H9 (cell line): ENCODE measurements at regions not wholly inside any gene's neighbourhood (a gene's known extent, or its start where the extent isn't known, plus 50 kb on each side); places are given as distances from the start of the nearest gene placed in this dataset.

Experiments used
- DNase-seq: peaks from one replicate; pipeline ENCODE4 v3.0.0-alpha.2; 2017
- H2AFZ ChIP-seq: one replicate; pipeline ENCODE4 v1.6.1; 2013; ENCODE audit warnings: mild to moderate bottlenecking, low read length, control low read depth, moderate library complexity
- H2AK5ac ChIP-seq: 2 replicates; pipeline ENCODE4 v1.6.1; 2013; ENCODE audit warnings: low read length, control low read depth, mixed read lengths; ENCODE audit not compliant: insufficient read length
- H2BK120ac ChIP-seq: one replicate; pipeline ENCODE4 v1.6.1; 2013; ENCODE audit warnings: low read depth, mild to moderate bottlenecking, low read length, control low read depth, inconsistent platforms; ENCODE audit not compliant: poor library complexity, severe bottlenecking
- H2BK12ac ChIP-seq: 2 replicates; pipeline ENCODE4 v1.6.1; 2013; ENCODE audit warnings: low read length, control low read depth, mixed read lengths, low read depth; ENCODE audit not compliant: insufficient read length
- H2BK15ac ChIP-seq: 2 replicates; pipeline ENCODE4 v1.6.1; 2013; ENCODE audit warnings: low read depth, low read length, control low read depth
- H2BK20ac ChIP-seq: one replicate; pipeline ENCODE4 v1.6.1; 2013; ENCODE audit warnings: low read depth, mild to moderate bottlenecking, low read length, control low read depth, inconsistent platforms; ENCODE audit not compliant: poor library complexity, severe bottlenecking
- H2BK5ac ChIP-seq: 2 replicates; pipeline ENCODE4 v1.6.1; 2013; ENCODE audit warnings: low read length, control low read depth, mixed read lengths; ENCODE audit not compliant: insufficient read length
- H3K14ac ChIP-seq: 2 replicates; pipeline ENCODE4 v1.6.1; 2013; ENCODE audit warnings: low read length, control low read depth; ENCODE audit not compliant: insufficient read depth
- H3K18ac ChIP-seq: 2 replicates; pipeline ENCODE4 v1.6.1; 2013; ENCODE audit warnings: low read depth, mild to moderate bottlenecking, mixed read lengths, low read length, control low read depth; ENCODE audit not compliant: insufficient read length
- H3K23ac ChIP-seq: 2 replicates; pipeline ENCODE4 v1.6.1; 2013; ENCODE audit warnings: low read length, control low read depth, mixed read lengths, low read depth; ENCODE audit not compliant: insufficient read length
- H3K23me2 ChIP-seq: 2 replicates; pipeline ENCODE4 v1.6.1; 2013; ENCODE audit warnings: low read depth, mild to moderate bottlenecking, mixed read lengths, low read length, control low read depth; ENCODE audit not compliant: insufficient read length, poor library complexity, severe bottlenecking
- H3K27ac ChIP-seq: 2 replicates; pipeline ENCODE4 v1.5.1; 2013; ENCODE audit warnings: low read length, control low read depth, mixed read lengths, low read depth; ENCODE audit not compliant: insufficient read length
- H3K27me3 ChIP-seq: 2 replicates; pipeline ENCODE4 v1.6.1; 2013; ENCODE audit warnings: low read length, control low read depth, inconsistent platforms; ENCODE audit not compliant: insufficient read depth
- H3K4ac ChIP-seq: 2 replicates; pipeline ENCODE4 v1.6.1; 2013; ENCODE audit warnings: low read depth, mild to moderate bottlenecking, control low read depth, inconsistent platforms, low read length, moderate library complexity
- H3K4me1 ChIP-seq: 2 replicates; pipeline ENCODE4 v1.6.1; 2013; ENCODE audit warnings: low read length, control low read depth, inconsistent platforms; ENCODE audit not compliant: insufficient read depth
- H3K4me2 ChIP-seq: 2 replicates; pipeline ENCODE4 v1.6.1; 2013; ENCODE audit warnings: low read length, control low read depth, mixed read lengths; ENCODE audit not compliant: insufficient read length, insufficient read depth
- H3K56ac ChIP-seq: 2 replicates; pipeline ENCODE4 v1.6.1; 2013; ENCODE audit warnings: low read depth, mild to moderate bottlenecking, mixed read lengths, low read length, control low read depth; ENCODE audit not compliant: insufficient read length
- H3K79me1 ChIP-seq: 2 replicates; pipeline ENCODE4 v1.6.1; 2013; ENCODE audit warnings: low read depth, mild to moderate bottlenecking, moderate library complexity, low read length, control low read depth, inconsistent platforms; ENCODE audit not compliant: insufficient read depth, poor library complexity, severe bottlenecking
- H3K79me2 ChIP-seq: 2 replicates; pipeline ENCODE4 v1.6.1; 2013; ENCODE audit warnings: low read length, control low read depth, inconsistent platforms; ENCODE audit not compliant: insufficient read depth
- H3K9ac ChIP-seq: 2 replicates; pipeline ENCODE4 v1.6.1; 2013; ENCODE audit warnings: low read length, control low read depth, mixed read lengths; ENCODE audit not compliant: insufficient read length; ENCODE audit errors: extremely low read depth
- H3K9me3 ChIP-seq: one replicate; pipeline ENCODE4 v1.6.1; 2013; ENCODE audit warnings: low read depth, low read length, inconsistent platforms; ENCODE audit not compliant: control insufficient read depth
- H3T11ph ChIP-seq: one replicate; pipeline ENCODE4 v1.6.1; 2013; ENCODE audit warnings: mild to moderate bottlenecking, low read length, control low read depth, inconsistent platforms
- H4K20me1 ChIP-seq: one replicate; pipeline ENCODE4 v1.6.1; 2013; ENCODE audit not compliant: control insufficient read depth, insufficient read length, insufficient read depth
- H4K5ac ChIP-seq: 2 replicates; pipeline ENCODE4 v1.6.1; 2013; ENCODE audit warnings: low read depth, mild to moderate bottlenecking, mixed read lengths, low read length, control low read depth; ENCODE audit not compliant: insufficient read length
- H4K8ac ChIP-seq: replicated peaks from 2 replicates; pipeline ENCODE4 v1.6.1; 2013; ENCODE audit warnings: low read length, control low read depth, mixed read lengths, low read depth; ENCODE audit not compliant: insufficient read length
- H4K91ac ChIP-seq: 2 replicates; pipeline ENCODE4 v1.6.1; 2013; ENCODE audit warnings: low read depth, mild to moderate bottlenecking, moderate library complexity, mixed read lengths, low read length, control low read depth; ENCODE audit not compliant: insufficient read length
- H3K27ac Mint-ChIP-seq, 3 experiments: 2 replicates in 2 of 3; 3 replicates in 1 of 3; pipeline ENCODE4 v1.8.0; 2020 to 2021; ENCODE audit warnings: mixed read lengths in 3 of 3, mild to moderate bottlenecking in 1 of 3, moderate library complexity in 1 of 3
- H3K27me3 Mint-ChIP-seq: 2 replicates; pipeline ENCODE4 v1.8.0; 2021; ENCODE audit warnings: low read depth, mild to moderate bottlenecking, moderate library complexity, mixed read lengths
- H3K36me3 Mint-ChIP-seq, 3 experiments: 2 replicates in 2 of 3; 3 replicates in 1 of 3; pipeline ENCODE4 v1.8.0; 2020 to 2021; ENCODE audit warnings: low read depth in 3 of 3, mixed read lengths in 3 of 3; ENCODE audit not compliant: insufficient read depth in 1 of 3
- H3K4me1 Mint-ChIP-seq, 2 experiments: 2 replicates each; pipeline ENCODE4 v1.8.0; 2020; ENCODE audit warnings: mixed read lengths in 2 of 2
- H3K4me3 Mint-ChIP-seq, 2 experiments: 2 replicates in 1 of 2; 3 replicates in 1 of 2; pipeline ENCODE4 v1.8.0; 2020 to 2021; ENCODE audit warnings: mild to moderate bottlenecking in 2 of 2, mixed read lengths in 2 of 2, moderate library complexity in 1 of 2
- H3K9me3 Mint-ChIP-seq, 2 experiments: 2 replicates in 1 of 2; 3 replicates in 1 of 2; pipeline ENCODE4 v1.8.0; 2020; ENCODE audit warnings: mild to moderate bottlenecking in 2 of 2, mixed read lengths in 2 of 2, moderate library complexity in 1 of 2
- CTCF ChIP-seq: fragments of 200-600 bp; sonication (generic); conservative IDR thresholded peaks from 3 replicates; pipeline ENCODE4 v1.8.0; 2021; ENCODE audit warnings: antibody characterized with exemption, mild to moderate bottlenecking
- WGBS: extraction: QIAGEN DNeasy Blood & Tissue Kit; methylation state at CpG from one replicate; pipeline ENCODE4 v1.1.7; 2013; ENCODE audit warnings: missing lambda C conversion rate, low lambda C conversion rate, mixed read lengths; ENCODE audit not compliant: insufficient read length; ENCODE audit errors: extremely low coverage; 5-methylcytosine and 5-hydroxymethylcytosine counted together

GRCh38 chr2:189248141-189248540, 68.6 kb upstream of the COL5A2 start:
- no peak overlapping the region for H2AFZ ChIP-seq
- H2BK5ac ChIP-seq, result no peak overlapping the region
- H3K9me3 Mint-ChIP-seq, result peaks cover 16 to 17% of the 10 kb centered on the region in 2 experiments
- H3K27me3 ChIP-seq, result no peaks in the 10 kb centered on the region
- H3K23me2 ChIP-seq, result no peaks in the 10 kb centered on the region
- H3K4me3 Mint-ChIP-seq, result no peak overlapping the region
- H3K56ac ChIP-seq, result no peak overlapping the region
- no peaks in the 10 kb centered on the region for H3K79me1 ChIP-seq
- H4K20me1 ChIP-seq, result no peaks in the 10 kb centered on the region
- no peak overlapping the region for H2AK5ac ChIP-seq
- H4K91ac ChIP-seq, result no peak overlapping the region
- H3K9ac ChIP-seq, result no peak overlapping the region
- H2BK20ac ChIP-seq, result no peak overlapping the region
- H3K4me1 Mint-ChIP-seq, result no peaks in the 10 kb centered on the region
- no CpG with 5 or more reads among the region's 1 CpG for WGBS
- no peak overlapping the region for H4K5ac ChIP-seq
- no peak overlapping the region for H3K18ac ChIP-seq
- no peak overlapping the region for H2BK120ac ChIP-seq
- H4K8ac ChIP-seq, result no peak overlapping the region
- no peak overlapping the region for H3K23ac ChIP-seq
- no peaks in the 10 kb centered on the region for H3K79me2 ChIP-seq
- H3K4me1 ChIP-seq, result no peaks in the 10 kb centered on the region
- H3K9me3 ChIP-seq, result no peaks in the 10 kb centered on the region
- H2BK15ac ChIP-seq, result no peak overlapping the region
- no peak overlapping the region for H3K27ac Mint-ChIP-seq
- H3T11ph ChIP-seq, result no peak overlapping the region
- no peaks in the 10 kb centered on the region for H3K27me3 Mint-ChIP-seq
- H3K14ac ChIP-seq, result no peak overlapping the region
- H3K27ac ChIP-seq, result no peak overlapping the region
- no peak for DNase-seq
- H3K36me3 Mint-ChIP-seq, result peaks cover 11 to 17% (median 15%) of the 10 kb centered on the region in 3 experiments
- H3K4me2 ChIP-seq, result no peak overlapping the region
- no peak overlapping the region for H3K4ac ChIP-seq
- no peak for TF ChIP-seq CTCF
- no peak overlapping the region for H2BK12ac ChIP-seq
